Inferior parietal cortex (tissue), 1 donor: ENCODE measurements at regions not wholly inside any gene's neighbourhood (a gene's known extent, or its start where the extent isn't known, plus 50 kb on each side); places are given as distances from the start of the nearest gene placed in this dataset.

ENCODE experiments used
- DNase-seq: peaks from one replicate; pipeline ENCODE4 v3.0.0-alpha.2; 2016; ENCODE audit errors: extremely low spot score

GRCh38 chr15:62572797-62573196, 407.7 kb upstream of the C2CD4B start:
- DNase-seq = no peak

GRCh38 chr15:62573876-62574275, 408.8 kb upstream of the C2CD4B start:
- no peak for DNase-seq

GRCh38 chr15:62578546-62578945, 413.5 kb upstream of the C2CD4B start:
- no peak for DNase-seq

GRCh38 chr15:62578960-62579359, 413.9 kb upstream of the C2CD4B start:
- no peak for DNase-seq

- no peak for DNase-seq
Measured at GRCh38 chr15:62579842-62580241, 414.8 kb upstream of the C2CD4B start.

- no peak for DNase-seq
Measured at GRCh38 chr15:62582580-62582979, 417.5 kb upstream of the C2CD4B start.

- no peak for DNase-seq
Measured at GRCh38 chr15:62584301-62585235, 419.5 kb upstream of the C2CD4B start.

- DNase-seq = no peak
Measured at GRCh38 chr15:62588938-62589670, 424.0 kb upstream of the C2CD4B start.

- DNase-seq = no peak
Measured at GRCh38 chr15:62591842-62592838, 427.1 kb upstream of the C2CD4B start.

- no peak for DNase-seq
Measured at GRCh38 chr15:62592920-62593319, 427.8 kb upstream of the C2CD4B start.

- DNase-seq = no peak
Measured at GRCh38 chr15:62593681-62594399, 428.8 kb upstream of the C2CD4B start.

- DNase-seq = no peak
Measured at GRCh38 chr15:62598217-62598616, 433.1 kb upstream of the C2CD4B start.

- no peak for DNase-seq
Measured at GRCh38 chr15:62599791-62600777, 435.0 kb upstream of the C2CD4B start.

GRCh38 chr15:62601777-62602545, 436.9 kb upstream of the C2CD4B start:
- DNase-seq = no peak

- DNase-seq = no peak
Measured at GRCh38 chr15:62603742-62604141, 438.7 kb upstream of the C2CD4B start.

- DNase-seq = no peak
Measured at GRCh38 chr15:62605282-62605681, 437.3 kb upstream of the TPM1 start.

GRCh38 chr15:62606376-62607113, 436.0 kb upstream of the TPM1 start:
- DNase-seq = no peak

- no peak for DNase-seq
Measured at GRCh38 chr15:62607114-62607462, 435.5 kb upstream of the TPM1 start.
